ENCODE measurements at regions not wholly inside any gene's neighbourhood (a gene's known extent, or its start where the extent isn't known, plus 50 kb on each side); places are given as distances from the start of the nearest gene placed in this dataset.

GRCh38 chr4:57448901-57449300 is 338.7 kb upstream of the IGFBP7 start:
- Histone ChIP-seq H3K4me1 (ENCODE audit: insufficient read depth, low read length) (no peaks in the 10 kb centered on the region), H4K20me1 (ENCODE audit: insufficient read depth, low read length) (no peaks in the 10 kb centered on the region), H3K4me3 (replicated peaks in 1 of 3; ENCODE audit: insufficient read depth in 1 of 3, low read depth in 2 of 3, low read length in 3 of 3) (no peak overlapping the region), H3K9me3 (ENCODE audit: low read length) (no peaks in the 10 kb centered on the region; the same call in 1 of the 2 replicates), H3K27me3 (ENCODE audit: control insufficient read depth in 1 of 2, insufficient read depth in 2 of 2, low read length in 2 of 2) (no peaks in the 10 kb centered on the region; a peak in 1 of 5 replicates), H3K36me3 (replicated peaks in 1 of 2; ENCODE audit: control insufficient read depth in 1 of 2, insufficient read depth in 2 of 2, low read length in 2 of 2) (no peaks in the 10 kb centered on the region), H2AFZ (ENCODE audit: low read length) (no peak overlapping the region), H3K79me2 (ENCODE audit: insufficient read depth, low read length) (no peaks in the 10 kb centered on the region), H3K27ac (ENCODE audit: extremely low read length, insufficient read depth, low read length) (no peak overlapping the region), H3K4me2 (ENCODE audit: low read depth, low read length) (no peak overlapping the region), H3K9ac (ENCODE audit: insufficient read depth, low read depth, low read length) (no peak overlapping the region)
- ChIA-PET CTCF (ENCODE audit: low intra/inter-chr PET ratio, low total read pairs) (no interaction called here), POLR2A (no interaction called here)
- DNase-seq (ENCODE audit: low spot score) (no peak), FAIRE-seq (no peak), ATAC-seq (no peak)
- intact Hi-C loops (cut with micrococcal nuclease; ENCODE audit: unreplicated experiment) = no loop called here
- WGBS (ENCODE audit: low lambda C conversion rate) = 2% methylated on average over 2 of the region's 2 CpGs
- no TSS peak for BruUV-seq (replicated peaks)
- in situ Hi-C loops (cut with HindIII; ENCODE audit: extremely low pct_ligation_motif_present, low pct_unique_long_range_greater_than_20kb) = no loop called here
- TF ChIP-seq DNMT1 (CRISPR knock-in tag; IDR thresholded peaks at IDR 0.05) (no peak), HMG20B (CRISPR knock-in tag; conservative IDR thresholded peaks at IDR 0.05) (no peak), ZNF501 (CRISPR knock-in tag; IDR thresholded peaks at IDR 0.05) (no peak)
- TF ChIP-seq, protein P1, sequence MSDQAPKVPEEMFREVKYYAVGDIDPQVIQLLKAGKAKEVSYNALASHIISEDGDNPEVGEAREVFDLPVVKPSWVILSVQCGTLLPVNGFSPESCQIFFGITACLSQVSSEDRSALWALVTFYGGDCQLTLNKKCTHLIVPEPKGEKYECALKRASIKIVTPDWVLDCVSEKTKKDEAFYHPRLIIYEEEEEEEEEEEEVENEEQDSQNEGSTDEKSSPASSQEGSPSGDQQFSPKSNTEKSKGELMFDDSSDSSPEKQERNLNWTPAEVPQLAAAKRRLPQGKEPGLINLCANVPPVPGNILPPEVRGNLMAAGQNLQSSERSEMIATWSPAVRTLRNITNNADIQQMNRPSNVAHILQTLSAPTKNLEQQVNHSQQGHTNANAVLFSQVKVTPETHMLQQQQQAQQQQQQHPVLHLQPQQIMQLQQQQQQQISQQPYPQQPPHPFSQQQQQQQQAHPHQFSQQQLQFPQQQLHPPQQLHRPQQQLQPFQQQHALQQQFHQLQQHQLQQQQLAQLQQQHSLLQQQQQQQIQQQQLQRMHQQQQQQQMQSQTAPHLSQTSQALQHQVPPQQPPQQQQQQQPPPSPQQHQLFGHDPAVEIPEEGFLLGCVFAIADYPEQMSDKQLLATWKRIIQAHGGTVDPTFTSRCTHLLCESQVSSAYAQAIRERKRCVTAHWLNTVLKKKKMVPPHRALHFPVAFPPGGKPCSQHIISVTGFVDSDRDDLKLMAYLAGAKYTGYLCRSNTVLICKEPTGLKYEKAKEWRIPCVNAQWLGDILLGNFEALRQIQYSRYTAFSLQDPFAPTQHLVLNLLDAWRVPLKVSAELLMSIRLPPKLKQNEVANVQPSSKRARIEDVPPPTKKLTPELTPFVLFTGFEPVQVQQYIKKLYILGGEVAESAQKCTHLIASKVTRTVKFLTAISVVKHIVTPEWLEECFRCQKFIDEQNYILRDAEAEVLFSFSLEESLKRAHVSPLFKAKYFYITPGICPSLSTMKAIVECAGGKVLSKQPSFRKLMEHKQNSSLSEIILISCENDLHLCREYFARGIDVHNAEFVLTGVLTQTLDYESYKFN (CRISPR knock-in tag; conservative IDR thresholded peaks at IDR 0.05) = no peak

GRCh38 chr4:57448452-57448851 is 338.3 kb upstream of the IGFBP7 start:
- Histone ChIP-seq H3K4me2 (ENCODE audit: low read depth, low read length) (no peak overlapping the region), H3K9me3 (ENCODE audit: low read length) (no peaks in the 10 kb centered on the region; the same call in 1 of the 2 replicates), H3K27me3 (ENCODE audit: control insufficient read depth in 1 of 2, insufficient read depth in 2 of 2, low read length in 2 of 2) (no peaks in the 10 kb centered on the region; a peak in 1 of 5 replicates), H3K4me3 (replicated peaks in 1 of 3; ENCODE audit: insufficient read depth in 1 of 3, low read depth in 2 of 3, low read length in 3 of 3) (no peak overlapping the region), H3K4me1 (ENCODE audit: insufficient read depth, low read length) (no peaks in the 10 kb centered on the region), H3K9ac (ENCODE audit: insufficient read depth, low read depth, low read length) (no peak overlapping the region), H2AFZ (ENCODE audit: low read length) (no peak overlapping the region), H3K27ac (ENCODE audit: extremely low read length, insufficient read depth, low read length) (no peak overlapping the region), H3K36me3 (replicated peaks in 1 of 2; ENCODE audit: control insufficient read depth in 1 of 2, insufficient read depth in 2 of 2, low read length in 2 of 2) (no peaks in the 10 kb centered on the region), H4K20me1 (ENCODE audit: insufficient read depth, low read length) (no peaks in the 10 kb centered on the region), H3K79me2 (ENCODE audit: insufficient read depth, low read length) (no peaks in the 10 kb centered on the region)
- BruUV-seq (replicated peaks) = no TSS peak
- no peak for FAIRE-seq
- intact Hi-C loops (cut with micrococcal nuclease; ENCODE audit: unreplicated experiment) (no loop called here), in situ Hi-C loops (cut with HindIII; ENCODE audit: extremely low pct_ligation_motif_present, low pct_unique_long_range_greater_than_20kb) (no loop called here)
- ChIA-PET CTCF (ENCODE audit: low intra/inter-chr PET ratio, low total read pairs) (no interaction called here), POLR2A (no interaction called here)
- no peak for ATAC-seq
- TF ChIP-seq ZNF629 (CRISPR knock-in tag; conservative IDR thresholded peaks at IDR 0.05) = no peak
- DNase-seq (ENCODE audit: low spot score) = no peak
- 0% methylated on average over 4 of the region's 4 CpGs for WGBS (ENCODE audit: low lambda C conversion rate)

Measured in HepG2 (cell line).